HCT116 (cell line): ENCODE measurements at regions not wholly inside any gene's neighbourhood (a gene's known extent, or its start where the extent isn't known, plus 50 kb on each side); places are given as distances from the start of the nearest gene placed in this dataset.

Experiments
- ATAC-seq: fragments of 200-7000 bp; cut with Tn5 transposase; 2 replicates; pipeline ENCODE4 v1.9.1; 2020; ENCODE audit warnings: mild to moderate bottlenecking, moderate library complexity
- BruUV-seq: library from RNA; stranded (reverse); fragments of 400-500 nt; replicated peaks from 2 replicates; lab custom pipeline; 2021; lab: Mats Ljungman, UMichigan
- CTCF ChIA-PET: fragments of 300-600 bp; sonication (Branson Sonifier 250); formaldehyde crosslinking; loops from one replicate; lab custom pipeline; 2021; ENCODE audit warnings: antibody characterized with exemption; lab: Charles Lee
- POLR2A ChIA-PET: fragments of 300-600, 350-600 bp; sonication (Branson Sonifier 250); formaldehyde crosslinking; loops from one replicate; lab custom pipeline; 2021; ENCODE audit warnings: antibody characterized with exemption; lab: Charles Lee
- RAD21 ChIA-PET, 2 experiments: fragments of 300-600 bp; sonication (Branson Sonifier 250); formaldehyde crosslinking; loops; one replicate each; lab custom pipeline; 2023; ENCODE audit warnings: low total read pairs in 2 of 2; ENCODE audit not compliant: uncharacterized antibody in 2 of 2, unreplicated experiment in 2 of 2, low non-redundant PET in 1 of 2; lab: Charles Lee
- DNase-seq: peaks from one replicate; pipeline ENCODE4 v3.0.0-alpha.2; 2010; ENCODE audit warnings: low read depth, low spot score
- H2AFZ ChIP-seq: fragments of 200-600 bp; shearing (Covaris generic), sonication (generic); 2 replicates; pipeline ENCODE4 v1.6.1; 2017; ENCODE audit warnings: low read depth, mixed run types, mixed read lengths, antibody characterized with exemption, low read length; ENCODE audit not compliant: poor library complexity, severe bottlenecking
- H3K27ac ChIP-seq: 2 replicates; pipeline ENCODE4 v1.5.1; 2012; ENCODE audit warnings: low read depth, low read length
- H3K27me3 ChIP-seq: fragments of 200-600 bp; sonication (generic); 2 replicates; pipeline ENCODE4 v1.6.1; 2016; ENCODE audit warnings: mixed run types, low read length, mixed read lengths; ENCODE audit not compliant: insufficient read depth
- H3K36me3 ChIP-seq, 2 experiments: fragments of 200-500 bp in 1 of 2; fragments of 200-600 bp in 1 of 2; sonication (Bioruptor generic) in 1 of 2; sonication (generic) in 1 of 2; 2 replicates each; pipeline versions ENCODE4 v1.5.1 to v1.6.1; 2014 to 2016; ENCODE audit warnings: low read length in 2 of 2, inconsistent platforms in 1 of 2, mixed read lengths in 1 of 2, mixed run types in 1 of 2; ENCODE audit not compliant: insufficient read depth in 2 of 2, control insufficient read depth in 1 of 2
- H3K4me1 ChIP-seq, 2 experiments: fragments of 200-600 bp in 1 of 2; sonication (generic) in 1 of 2; 2 replicates each; pipeline versions ENCODE4 v1.5.1 to v1.6.1; 2012 to 2017; ENCODE audit warnings: low read length in 2 of 2, inconsistent platforms in 1 of 2, mild to moderate bottlenecking in 1 of 2, mixed read lengths in 1 of 2, mixed run types in 1 of 2, moderate library complexity in 1 of 2; ENCODE audit not compliant: insufficient read depth in 2 of 2, control insufficient read depth in 1 of 2
- H3K4me2 ChIP-seq: fragments of 200-600 bp; sonication (generic); 2 replicates; pipeline ENCODE4 v1.6.1; 2017; ENCODE audit warnings: mixed run types, low read length, mixed read lengths
- H3K4me3 ChIP-seq, 2 experiments: fragments of 200-600 bp in 1 of 2; sonication (generic) in 1 of 2; replicated peaks in 1 of 2; 2 replicates each; pipeline ENCODE4 v1.5.1; 2011 to 2016; ENCODE audit warnings: low read length in 2 of 2, control low read depth in 1 of 2, low read depth in 1 of 2, mild to moderate bottlenecking in 1 of 2, mixed read lengths in 1 of 2, mixed run types in 1 of 2
- H3K79me2 ChIP-seq: fragments of 200-600 bp; sonication (generic); 2 replicates; pipeline ENCODE4 v1.6.1; 2017; ENCODE audit warnings: mild to moderate bottlenecking, mixed run types, low read length, moderate library complexity, mixed read lengths; ENCODE audit not compliant: insufficient read depth
- H3K9ac ChIP-seq: fragments of 200-600 bp; sonication (generic); 2 replicates; pipeline ENCODE4 v1.6.1; 2016; ENCODE audit warnings: low read length, mixed read lengths
- H3K9me2 ChIP-seq: fragments of 200-600 bp; sonication (generic), shearing (Covaris generic); 2 replicates; pipeline ENCODE4 v1.6.1; 2017; ENCODE audit warnings: mixed run types, mild to moderate bottlenecking, moderate library complexity; ENCODE audit not compliant: insufficient read depth
- H3K9me3 ChIP-seq, 2 experiments: fragments of 200-500 bp in 1 of 2; fragments of 200-600 bp in 1 of 2; sonication (Bioruptor generic) in 1 of 2; sonication (generic) in 1 of 2; 2 replicates each; pipeline ENCODE4 v1.6.1; 2014 to 2017; ENCODE audit warnings: low read length in 2 of 2, mixed read lengths in 2 of 2, inconsistent platforms in 1 of 2, low read depth in 1 of 2, mild to moderate bottlenecking in 1 of 2, mixed run types in 1 of 2, moderate library complexity in 1 of 2; ENCODE audit not compliant: control insufficient read depth in 1 of 2, insufficient read depth in 1 of 2
- H4K20me1 ChIP-seq: fragments of 200-600 bp; sonication (generic), shearing (Covaris generic); 2 replicates; pipeline ENCODE4 v1.6.1; 2017; ENCODE audit warnings: mixed run types, mild to moderate bottlenecking, moderate library complexity; ENCODE audit not compliant: insufficient read depth
- ATF3 ChIP-seq: IDR thresholded peaks from 2 replicates; pipeline ENCODE4 v1.6.1; 2012
- CBX3 ChIP-seq: IDR thresholded peaks from 2 replicates; pipeline ENCODE4 v1.6.1; 2012; ENCODE audit warnings: low read depth
- CEBPB ChIP-seq: IDR thresholded peaks from 2 replicates; pipeline ENCODE4 v1.6.1; 2012; ENCODE audit warnings: low read depth
- CTCF ChIP-seq, 3 experiments: fragments of 200-600 bp in 1 of 3; sonication (generic) in 1 of 3; IDR thresholded peaks in 2 of 3; conservative IDR thresholded peaks in 1 of 3; 2 replicates each; pipeline ENCODE4 v1.5.1; 2012 to 2017; ENCODE audit warnings: low read depth in 2 of 3, low read length in 2 of 3, antibody characterized with exemption in 1 of 3, borderline replicate concordance in 1 of 3, control low read depth in 1 of 3, mild to moderate bottlenecking in 1 of 3, mixed read lengths in 1 of 3, mixed run types in 1 of 3, moderate library complexity in 1 of 3; ENCODE audit not compliant: insufficient read depth in 1 of 3
- EGR1 ChIP-seq: IDR thresholded peaks from 2 replicates; pipeline ENCODE4 v1.6.1; 2012; ENCODE audit warnings: low read depth
- EZH2 ChIP-seq: fragments of 200-600 bp; sonication (generic); IDR thresholded peaks from 2 replicates; pipeline ENCODE4 v1.6.1; 2017; ENCODE audit warnings: antibody characterized with exemption, mixed run types
- EZH2phosphoT487 ChIP-seq: fragments of 200-600 bp; IDR thresholded peaks from 2 replicates; pipeline ENCODE4 v1.6.1; 2018; ENCODE audit warnings: antibody characterized with exemption, borderline replicate concordance
- FOSL1 ChIP-seq: IDR thresholded peaks from 2 replicates; pipeline ENCODE4 v1.6.1; 2012; ENCODE audit warnings: low read depth
- MAX ChIP-seq: IDR thresholded peaks from 2 replicates; pipeline ENCODE4 v1.6.1; 2012
- POLR2A ChIP-seq: IDR thresholded peaks from 2 replicates; pipeline ENCODE4 v1.7.0; 2011; ENCODE audit warnings: borderline replicate concordance; ENCODE audit not compliant: insufficient read depth, insufficient read length; ENCODE audit errors: extremely low read depth
- POLR2AphosphoS5 ChIP-seq: IDR thresholded peaks from 2 replicates; pipeline ENCODE4 v1.6.1; 2011; ENCODE audit warnings: mild to moderate bottlenecking, low read depth, low read length, moderate library complexity
- RAD21 ChIP-seq: IDR thresholded peaks from 2 replicates; pipeline ENCODE4 v1.6.1; 2012; ENCODE audit warnings: low read depth, mild to moderate bottlenecking
- SIN3A ChIP-seq: IDR thresholded peaks from 2 replicates; pipeline ENCODE4 v1.6.1; 2012; ENCODE audit warnings: low read depth
- SP1 ChIP-seq: IDR thresholded peaks from 2 replicates; pipeline ENCODE4 v1.6.1; 2012; ENCODE audit warnings: low read depth
- SRF ChIP-seq: IDR thresholded peaks from 2 replicates; pipeline ENCODE4 v1.6.1; 2012; ENCODE audit warnings: low read depth
- TCF7L2 ChIP-seq: IDR thresholded peaks from 2 replicates; pipeline ENCODE4 v1.7.0; 2011; ENCODE audit warnings: borderline replicate concordance, inconsistent platforms; ENCODE audit not compliant: insufficient read depth, insufficient read length; ENCODE audit errors: extremely low read depth
- ZBTB33 ChIP-seq: IDR thresholded peaks from 2 replicates; pipeline ENCODE4 v1.6.1; 2011; ENCODE audit warnings: mild to moderate bottlenecking, low read length, moderate library complexity; ENCODE audit not compliant: insufficient replicate concordance; ENCODE audit errors: extremely low read depth
- ZFX ChIP-seq: fragments of 450-650 bp; IDR thresholded peaks from 2 replicates; pipeline ENCODE4 v1.6.1; 2017
- ZNF274 ChIP-seq: fragments of 200-500 bp; sonication (Bioruptor generic); IDR thresholded peaks from 2 replicates; pipeline ENCODE4 v1.6.1; 2014; ENCODE audit warnings: mild to moderate bottlenecking, low read depth, low read length, inconsistent platforms
- intact Hi-C: fragments of 100-400 bp; cut with micrococcal nuclease; formaldehyde crosslinking; loops from 2 replicates; pipeline ENCODE4 v1.10.0; 2022

GRCh38 chr16:64150193-64150592 lies 971.7 kb downstream of the CDH11 start:
- BruUV-seq = no TSS peak
- intact Hi-C loops = no loop called here

More at GRCh38 chr16:64150193-64150592, 971.7 kb downstream of the CDH11 start:
- Histone ChIP-seq H3K4me3 (no peak overlapping the region), H3K9me2 (no peaks in the 10 kb centered on the region), H2AFZ (no peak overlapping the region), H3K79me2 (no peaks in the 10 kb centered on the region), H3K36me3 (no peaks in the 10 kb centered on the region), H3K9me3 (peaks cover 14 to 25% of the 10 kb centered on the region in 2 experiments; a peak in 2 of 4 replicates), H3K27ac (no peak overlapping the region), H3K9ac (no peak overlapping the region), H3K27me3 (no peaks in the 10 kb centered on the region), H3K4me2 (no peak overlapping the region), H4K20me1 (no peaks in the 10 kb centered on the region), H3K4me1 (no peaks in the 10 kb centered on the region)
- ChIA-PET RAD21 (no interaction called here), CTCF (no interaction called here), POLR2A (no interaction called here)
- no peak for ATAC-seq
- TF ChIP-seq ZBTB33 = no peak
- TF ChIP-seq SP1 = no peak
- TF ChIP-seq ZNF274 = no peak
- no peak for TF ChIP-seq CEBPB
- TF ChIP-seq TCF7L2 = no peak
- no peak for TF ChIP-seq POLR2AphosphoS5
- no peak for TF ChIP-seq ZFX
- no peak for TF ChIP-seq ATF3
- no peak for TF ChIP-seq SRF
- TF ChIP-seq EGR1 = no peak
- no peak for TF ChIP-seq EZH2phosphoT487
- TF ChIP-seq CBX3 = no peak
- TF ChIP-seq SIN3A = no peak
- TF ChIP-seq FOSL1 = no peak
- no peak for TF ChIP-seq EZH2
- no peak for TF ChIP-seq POLR2A
- no peak for TF ChIP-seq CTCF (IDR thresholded peaks at IDR 0.05 in 2 of 3, conservative IDR thresholded peaks at IDR 0.05 in 1 of 3; ENCODE audit: borderline replicate concordance in 1 of 3, insufficient read depth in 1 of 3, low read depth in 2 of 3, low read length in 2 of 3)
- TF ChIP-seq RAD21 = no peak
- no peak for TF ChIP-seq MAX
- TF ChIP-seq, all 23 proteins: peak for 0
- DNase-seq = no peak
